ENCODE measurements at regions not wholly inside any gene's neighbourhood (a gene's known extent, or its start where the extent isn't known, plus 50 kb on each side); places are given as distances from the start of the nearest gene placed in this dataset.
"Not testable (repeated sequence)": the region's sequence is repeated elsewhere in the genome, so short reads cannot be mapped to it uniquely, and the experiment has no call there.

GRCh38 chr3:68676136-68676535 lies 256.2 kb downstream of the TAFA4 start:
- no peak for DNase-seq (ENCODE audit: low spot score)

DNA sequence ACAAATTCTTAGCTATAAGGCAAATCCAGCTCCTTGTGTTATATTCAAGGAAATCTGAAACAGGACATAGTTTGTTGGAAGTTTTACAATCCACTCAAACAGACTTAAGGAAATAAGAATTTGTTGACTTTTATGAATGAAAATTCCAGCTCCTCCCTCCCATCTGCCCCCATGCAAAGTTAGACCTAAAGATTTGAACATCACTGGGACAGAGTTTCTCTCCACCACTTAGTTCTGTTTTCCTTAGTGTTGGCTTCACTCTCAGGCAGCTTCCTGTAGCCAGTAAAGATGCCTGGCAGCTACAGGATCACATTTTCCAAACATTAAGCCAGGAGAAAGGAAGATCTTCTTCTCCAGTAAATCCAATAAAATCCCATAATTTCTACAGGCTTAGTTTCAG lies 265.0 kb downstream of the TAFA4 start:
- no peak for DNase-seq (ENCODE audit: low spot score)

- no peak for DNase-seq (ENCODE audit: low spot score)
Measured at GRCh38 chr3:68666429-68667136, 265.8 kb downstream of the TAFA4 start.

- no peak for DNase-seq (ENCODE audit: low spot score)
Measured at GRCh38 chr3:68664276-68664675, 268.1 kb downstream of the TAFA4 start.

GRCh38 chr3:68662176-68662575 lies 270.2 kb downstream of the TAFA4 start:
- no peak for DNase-seq (ENCODE audit: low spot score)

DNA sequence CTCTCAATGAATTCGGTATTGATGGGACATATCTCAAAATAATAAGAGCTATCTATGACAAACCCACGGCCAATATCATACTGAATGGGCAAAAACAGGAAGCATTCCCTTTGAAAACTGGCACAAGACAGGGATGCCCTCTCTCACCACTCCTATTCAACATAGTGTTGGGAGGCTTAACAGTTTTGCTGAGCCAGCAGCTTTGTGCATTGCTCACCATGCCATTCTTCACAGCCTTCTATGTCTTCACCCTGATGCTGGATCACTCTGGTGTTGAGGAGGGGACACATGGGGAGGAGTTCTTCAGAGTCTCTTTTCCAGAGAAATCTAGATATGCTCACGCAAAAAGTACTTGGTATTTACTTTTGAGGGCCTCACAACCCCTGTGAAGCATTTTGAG lies 281.7 kb downstream of the TAFA4 start:
- not testable (repeated sequence) for DNase-seq (ENCODE audit: low spot score)

- no peak for DNase-seq (ENCODE audit: low spot score)
Measured at GRCh38 chr3:68648494-68648893, 283.9 kb downstream of the TAFA4 start.

GRCh38 chr3:68631850-68632545 lies 300.3 kb downstream of the TAFA4 start:
- no peak for DNase-seq (ENCODE audit: low spot score)

DNA sequence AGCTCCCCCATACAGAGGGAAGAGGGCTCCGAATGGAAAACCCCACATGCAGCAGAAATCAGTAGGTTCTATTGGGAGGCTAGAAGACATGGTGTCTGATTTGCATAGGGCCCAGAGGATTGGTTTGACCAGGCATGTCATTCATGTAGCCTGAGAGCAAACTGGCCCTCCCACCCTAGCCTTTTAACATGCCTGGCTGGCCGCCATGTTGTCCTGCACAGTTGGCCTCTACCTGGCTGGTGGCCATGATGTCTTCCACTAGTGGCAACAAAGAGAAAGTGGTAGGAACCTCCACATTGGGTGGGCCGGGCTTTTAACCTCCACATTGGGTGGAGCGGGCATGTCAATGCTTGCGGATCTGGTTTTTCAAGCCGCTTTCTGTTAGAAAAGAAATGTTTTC lies 312.1 kb downstream of the TAFA4 start:
- no peak for DNase-seq (ENCODE audit: low spot score)

GRCh38 chr3:68614087-68614486 lies 318.3 kb downstream of the TAFA4 start:
- DNase-seq (ENCODE audit: low spot score), result no peak

GRCh38 chr3:68571321-68571720 lies 361.0 kb downstream of the TAFA4 start:
- DNase-seq (ENCODE audit: low spot score), result no peak

DNA sequence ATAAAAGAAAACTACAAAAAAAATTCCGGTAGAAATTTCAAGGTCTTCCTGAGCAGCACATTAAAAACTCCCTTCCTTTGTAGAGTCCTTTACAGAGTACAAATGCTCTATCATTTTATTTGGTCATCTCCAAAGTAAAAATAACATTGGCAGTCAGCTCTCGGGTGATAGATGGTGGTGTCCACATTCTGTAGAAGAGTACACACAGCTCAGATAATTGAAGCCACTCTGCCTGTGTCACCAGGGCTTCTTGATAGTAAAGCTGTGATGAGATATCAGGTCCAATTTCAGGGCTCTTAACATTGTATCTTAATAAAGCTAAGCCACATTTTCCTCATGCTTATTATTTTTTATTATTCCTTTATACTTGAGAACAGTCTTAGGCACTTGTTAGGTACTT lies 371.6 kb downstream of the TAFA4 start:
- DNase-seq (ENCODE audit: low spot score), result no peak

GRCh38 chr3:68535782-68536181 lies 396.6 kb downstream of the TAFA4 start:
- no peak for DNase-seq (ENCODE audit: low spot score)

DNA sequence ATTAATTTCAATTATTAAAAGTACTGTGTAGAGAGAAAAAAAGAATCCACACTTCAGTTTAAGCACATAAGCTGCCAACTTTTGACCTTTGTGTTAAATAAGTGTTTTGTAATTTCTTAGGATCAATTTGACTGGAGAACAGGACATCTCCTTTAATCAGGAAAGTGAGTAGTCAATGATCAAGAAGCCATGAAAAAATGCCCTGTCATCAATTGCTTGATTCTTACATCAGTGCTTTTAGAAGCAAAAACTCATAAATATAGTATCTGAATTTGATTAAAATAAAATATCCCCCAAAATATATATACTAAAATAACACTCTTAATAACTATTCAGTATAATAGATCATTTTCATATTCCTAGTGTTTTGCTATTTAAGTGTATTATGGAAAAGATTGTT lies 409.0 kb downstream of the TAFA4 start:
- no peak for DNase-seq (ENCODE audit: low spot score)

DNA sequence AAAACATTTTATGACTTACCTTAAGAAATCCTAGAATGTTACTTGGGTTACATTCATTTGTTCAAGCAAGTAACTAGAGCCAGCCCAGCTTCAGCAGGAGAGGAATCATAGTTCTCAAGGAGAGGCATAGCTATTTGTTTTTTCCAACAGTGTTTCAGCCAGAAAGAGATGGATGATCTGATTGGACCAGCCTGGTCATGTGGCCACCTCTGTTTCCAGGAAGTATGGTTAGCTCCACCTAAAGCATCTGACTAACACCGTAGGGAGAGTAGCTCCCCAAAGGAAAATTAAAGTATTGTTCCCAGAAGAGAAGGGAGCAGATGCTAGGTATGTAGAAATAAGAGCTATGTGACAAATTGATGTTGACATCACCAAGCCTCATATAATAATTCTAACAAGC lies 417.1 kb downstream of the TAFA4 start:
- no peak for DNase-seq (ENCODE audit: low spot score)

DNA sequence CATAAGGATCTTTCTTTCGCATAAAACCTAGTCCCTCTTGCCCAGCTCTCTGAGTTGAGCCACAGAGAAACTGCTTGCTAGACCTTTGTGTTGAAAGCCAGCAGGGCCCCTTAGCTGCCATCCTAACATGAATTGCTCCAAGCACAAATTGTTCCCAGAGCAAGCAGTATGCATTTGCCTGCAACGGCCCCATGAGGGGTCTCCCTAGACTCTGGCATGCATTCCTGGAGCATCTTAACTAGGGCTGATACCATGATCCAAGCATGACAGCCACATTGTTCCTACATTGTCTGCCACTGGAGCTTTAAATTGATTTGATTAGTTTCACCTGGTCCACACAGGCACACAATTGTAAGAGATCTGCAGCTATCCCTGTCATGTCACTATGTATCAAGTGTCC lies 428.1 kb downstream of the TAFA4 start:
- DNase-seq (ENCODE audit: low spot score), result no peak

- DNase-seq (ENCODE audit: low spot score), result not testable (repeated sequence)
Measured at GRCh38 chr3:68485845-68486244, 446.5 kb downstream of the TAFA4 start.

DNA sequence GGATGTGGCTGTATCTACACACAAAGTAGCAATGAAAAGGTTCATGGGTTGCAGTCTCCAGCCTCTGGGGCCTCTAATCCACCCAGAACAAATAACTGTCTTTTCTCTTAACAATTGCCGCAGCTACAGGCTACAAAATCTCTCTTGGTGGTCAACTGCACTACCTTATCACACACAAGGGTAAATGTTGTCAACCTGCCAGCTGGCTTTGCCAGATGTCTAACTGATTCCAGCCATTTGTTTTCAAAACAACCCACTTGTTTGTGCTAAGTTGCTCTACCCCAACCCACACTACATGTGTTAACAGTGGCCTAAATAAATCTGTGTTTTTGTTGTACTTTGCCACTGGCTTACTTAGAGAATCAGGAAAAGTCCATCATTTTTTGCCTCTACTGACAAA lies 447.3 kb downstream of the TAFA4 start:
- DNase-seq (ENCODE audit: low spot score), result no peak

- DNase-seq (ENCODE audit: low spot score), result no peak
Measured at GRCh38 chr3:68483601-68484000, 448.7 kb downstream of the TAFA4 start.

GRCh38 chr3:68483041-68483440 lies 449.3 kb downstream of the TAFA4 start:
- DNase-seq (ENCODE audit: low spot score), result no peak

GRCh38 chr3:68482565-68482964 lies 449.8 kb downstream of the TAFA4 start:
- no peak for DNase-seq (ENCODE audit: low spot score)

DNA sequence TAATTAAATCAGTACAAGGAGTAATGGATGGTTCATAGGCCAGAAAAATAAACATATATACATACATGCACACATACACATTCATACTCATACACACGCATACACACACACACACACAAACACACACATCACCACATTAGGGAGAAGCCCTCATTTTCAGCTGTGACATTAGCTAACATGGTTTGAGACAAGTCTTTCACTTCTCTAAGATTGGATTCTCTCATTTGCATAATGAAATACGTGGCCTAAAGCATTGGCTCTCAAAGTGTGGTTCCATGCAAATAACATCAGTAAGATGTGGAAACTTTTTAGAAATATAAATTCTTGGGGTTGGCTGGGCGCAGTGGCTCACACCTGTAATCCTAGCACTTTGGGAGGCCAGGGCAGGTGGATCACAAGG lies 452.6 kb downstream of the TAFA4 start:
- DNase-seq (ENCODE audit: low spot score), result no peak

- DNase-seq (ENCODE audit: low spot score), result no peak
Measured at GRCh38 chr3:68468695-68469375, 463.5 kb downstream of the TAFA4 start.
